ENCODE measurements at regions not wholly inside any gene's neighbourhood (a gene's known extent, or its start where the extent isn't known, plus 50 kb on each side); places are given as distances from the start of the nearest gene placed in this dataset.

DNA sequence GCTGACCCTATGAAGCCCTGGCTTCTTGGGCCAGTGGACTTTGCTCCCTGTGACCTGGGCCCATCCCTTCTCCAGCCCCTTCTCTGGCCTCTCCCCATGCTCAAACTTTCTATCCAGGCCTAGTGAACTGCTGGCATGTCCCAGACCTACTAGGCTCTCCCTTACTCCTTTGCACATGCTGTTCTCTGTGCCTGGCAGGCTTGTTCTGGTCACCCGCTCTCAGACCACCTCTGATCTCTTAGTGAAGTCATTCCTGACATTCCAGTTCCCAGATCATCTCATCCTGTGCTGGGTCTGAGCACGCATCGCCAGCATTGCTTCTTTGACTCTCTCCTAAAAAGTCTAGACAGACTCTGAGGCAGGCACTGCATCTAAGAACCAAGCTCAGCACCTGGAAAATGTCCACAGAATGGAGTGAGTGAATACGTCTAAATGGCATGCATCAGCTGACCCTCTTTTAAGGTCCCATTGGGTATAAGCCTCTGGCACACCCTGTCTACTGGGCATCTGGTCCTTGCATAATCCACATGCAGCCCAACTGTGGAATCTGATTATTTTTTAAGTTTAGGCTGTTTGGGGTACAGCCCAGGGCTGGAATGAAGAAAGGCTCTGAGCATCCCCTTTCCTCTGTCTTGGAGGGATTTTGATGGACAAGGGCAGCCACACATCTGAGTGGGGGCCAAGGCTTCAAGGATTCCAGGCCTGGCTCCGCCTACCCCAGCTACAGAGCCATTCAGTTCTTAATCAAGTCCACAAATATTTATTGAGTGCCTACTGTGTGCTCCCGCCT is 130.6 kb upstream of the HAAO start:
- H3K36me3 ChIP-seq (ENCODE audit: insufficient read depth, low read length): no peaks in the 10 kb centered on the region

DNA sequence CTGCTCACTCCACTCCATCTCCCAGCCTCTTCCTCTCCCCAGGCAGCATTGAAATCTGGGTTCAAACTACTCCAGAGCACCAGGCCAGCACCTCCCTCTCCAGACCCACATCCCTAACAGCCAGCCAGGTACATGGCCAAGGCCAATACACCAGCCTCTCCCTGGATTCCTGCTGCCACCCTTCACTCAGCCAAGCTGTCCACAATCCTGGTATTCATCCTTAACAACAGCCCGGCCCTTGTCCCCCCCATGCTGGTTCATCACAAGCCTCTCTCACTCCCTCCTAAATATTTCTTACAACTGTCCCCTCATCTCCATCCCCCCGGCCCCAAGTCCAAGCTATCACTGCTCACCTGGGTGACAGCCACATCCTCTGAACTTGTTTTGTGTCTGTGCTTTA is 129.9 kb upstream of the HAAO start:
- peaks cover 45% of the 10 kb centered on the region for H3K4me1 ChIP-seq (ENCODE audit: insufficient read depth, low read length)
- no peak overlapping the region for H3K4me3 ChIP-seq (ENCODE audit: low read length)
- no peaks in the 10 kb centered on the region for H3K36me3 ChIP-seq (ENCODE audit: insufficient read depth, low read length)
- H2AFZ ChIP-seq (ENCODE audit: low read depth, low read length): no peak overlapping the region
- H3K9me3 ChIP-seq (ENCODE audit: low read length): no peaks in the 10 kb centered on the region
- H3K27me3 ChIP-seq (ENCODE audit: insufficient read depth, low read length): no peaks in the 10 kb centered on the region

More for the DNA sequence above, 130.6 kb upstream of the HAAO start:
- Histone ChIP-seq H3K4me1 (ENCODE audit: insufficient read depth, low read length) (peaks cover 52% of the 10 kb centered on the region), H3K4me3 (ENCODE audit: low read length) (no peak overlapping the region), H2AFZ (ENCODE audit: low read depth, low read length) (no peak overlapping the region), H3K9me3 (ENCODE audit: low read length) (no peaks in the 10 kb centered on the region), H3K27me3 (ENCODE audit: insufficient read depth, low read length) (no peaks in the 10 kb centered on the region)

DNA sequence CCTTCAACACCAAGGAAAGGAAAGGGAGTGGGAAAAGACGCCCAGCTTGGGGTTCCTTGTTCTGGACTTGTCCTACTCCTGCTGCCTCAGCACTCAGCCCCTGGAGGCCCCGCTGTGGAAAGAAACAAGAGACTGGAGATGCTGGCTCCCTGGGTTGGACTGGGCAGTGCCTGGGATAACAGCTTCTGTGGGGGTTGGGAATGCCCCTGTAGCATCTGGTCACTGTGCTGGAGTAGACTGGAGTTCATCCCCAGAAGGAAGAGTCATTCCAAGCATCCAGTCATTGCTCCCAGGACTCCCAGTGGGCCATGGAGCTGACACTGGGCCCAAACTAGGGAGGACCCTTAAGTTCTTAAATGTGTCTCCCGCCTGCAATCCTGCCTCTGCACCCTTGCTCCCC is 129.3 kb upstream of the HAAO start:
- Histone ChIP-seq H3K9me3 (ENCODE audit: low read length) (no peaks in the 10 kb centered on the region), H2AFZ (ENCODE audit: low read depth, low read length) (no peak overlapping the region), H3K4me3 (ENCODE audit: low read length) (no peak overlapping the region), H3K27me3 (ENCODE audit: insufficient read depth, low read length) (no peaks in the 10 kb centered on the region), H3K36me3 (ENCODE audit: insufficient read depth, low read length) (no peaks in the 10 kb centered on the region), H3K4me1 (ENCODE audit: insufficient read depth, low read length) (peaks cover 41% of the 10 kb centered on the region)

DNA sequence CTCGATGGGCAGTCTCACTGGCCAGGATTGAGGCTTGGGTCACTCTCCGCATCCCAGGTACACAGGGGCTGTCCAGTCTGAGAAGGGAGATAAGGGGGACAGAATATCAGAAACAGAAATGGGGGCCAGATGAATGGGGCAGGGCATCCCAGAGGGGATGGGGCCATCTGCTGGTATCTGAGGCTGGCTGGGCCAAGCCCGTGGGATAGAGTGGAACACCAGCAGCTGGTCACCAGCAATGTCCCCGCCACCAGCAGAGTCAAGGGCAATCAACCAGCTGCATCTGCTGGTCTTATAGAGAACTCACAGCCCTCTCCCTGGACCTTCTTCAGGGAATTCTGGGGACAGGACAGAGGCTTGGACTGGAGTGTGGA is 128.8 kb upstream of the HAAO start:
- Histone ChIP-seq H3K27me3 (ENCODE audit: insufficient read depth, low read length) (no peaks in the 10 kb centered on the region), H3K4me3 (ENCODE audit: low read length) (no peak overlapping the region), H2AFZ (ENCODE audit: low read depth, low read length) (no peak overlapping the region), H3K36me3 (ENCODE audit: insufficient read depth, low read length) (no peaks in the 10 kb centered on the region), H3K9me3 (ENCODE audit: low read length) (no peaks in the 10 kb centered on the region), H3K4me1 (ENCODE audit: insufficient read depth, low read length) (peaks cover 37% of the 10 kb centered on the region)

DNA sequence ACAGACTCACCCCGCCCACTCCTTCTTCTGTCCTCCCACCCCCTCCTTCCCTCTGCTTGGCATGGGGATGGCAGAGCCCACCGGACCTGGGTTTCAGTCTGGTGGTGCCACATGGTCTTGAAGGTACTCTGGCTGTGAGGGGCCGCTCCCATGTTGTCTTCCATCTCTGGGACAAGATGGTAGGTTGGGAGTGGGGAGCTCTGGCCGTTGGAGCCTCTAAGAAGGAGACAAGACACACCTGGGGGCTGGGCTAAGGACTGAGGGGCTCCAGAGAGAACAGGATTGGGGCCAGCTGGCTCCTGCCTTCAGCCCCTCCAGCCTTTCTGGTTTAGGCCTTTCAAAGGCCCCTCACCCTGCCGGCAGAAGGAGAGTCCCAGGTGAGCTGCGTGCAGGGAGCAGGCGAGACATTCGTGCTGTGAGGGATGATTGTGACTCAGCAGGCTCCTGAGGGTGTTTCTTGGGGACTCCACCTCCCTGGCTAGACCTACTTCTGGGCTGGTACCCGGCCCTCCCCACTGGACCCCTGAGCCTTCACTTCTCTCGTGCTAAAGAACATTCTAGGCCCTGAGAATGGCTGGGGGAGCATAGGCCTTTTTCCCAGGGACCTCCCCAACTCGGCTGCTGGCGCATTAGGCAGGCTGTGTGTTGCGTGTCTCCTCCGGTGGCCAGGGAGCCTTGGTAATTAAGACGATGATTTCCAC is 128.2 kb upstream of the HAAO start:
- peaks cover under 1% of the 10 kb centered on the region for H3K9me3 ChIP-seq (ENCODE audit: low read length)
- peaks cover 31% of the 10 kb centered on the region for H3K4me1 ChIP-seq (ENCODE audit: insufficient read depth, low read length)
- H3K4me3 ChIP-seq (ENCODE audit: low read length): no peak overlapping the region
- no peak overlapping the region for H2AFZ ChIP-seq (ENCODE audit: low read depth, low read length)
- H3K27me3 ChIP-seq (ENCODE audit: insufficient read depth, low read length): no peaks in the 10 kb centered on the region
- no peaks in the 10 kb centered on the region for H3K36me3 ChIP-seq (ENCODE audit: insufficient read depth, low read length)

DNA sequence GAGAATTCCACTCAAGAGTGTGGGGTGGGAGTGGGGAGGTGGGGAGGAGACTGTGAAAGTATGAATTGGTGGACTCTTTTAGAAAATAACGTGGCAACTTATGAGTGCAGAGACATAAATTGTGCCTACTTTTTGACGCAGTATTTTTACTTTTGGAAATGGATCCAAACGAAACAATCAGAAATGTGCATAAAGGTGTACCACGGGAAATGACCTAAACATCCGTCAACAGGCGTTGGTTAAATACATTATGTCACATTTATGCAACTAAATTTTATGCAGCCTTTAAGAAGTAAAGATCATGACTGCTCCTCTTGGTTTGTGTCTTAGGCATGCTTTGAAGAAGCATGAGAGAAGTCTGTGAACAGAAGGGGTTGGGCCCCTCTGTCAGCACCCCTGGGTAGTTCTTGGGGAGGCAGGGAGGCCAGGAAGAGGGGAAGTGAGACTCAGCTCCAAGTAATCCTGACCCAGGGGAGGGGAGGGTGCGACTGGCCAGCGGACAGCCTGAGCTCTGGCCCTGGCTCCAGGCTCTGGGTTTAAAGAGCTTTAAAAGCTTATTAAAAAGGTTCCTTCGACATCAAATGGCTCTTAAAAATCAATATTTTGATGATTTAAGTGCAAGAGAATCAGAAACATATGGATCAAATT is 126.4 kb upstream of the HAAO start:
- Histone ChIP-seq H3K27me3 (ENCODE audit: insufficient read depth, low read length) (no peaks in the 10 kb centered on the region), H2AFZ (ENCODE audit: low read depth, low read length) (no peak overlapping the region), H3K9me3 (ENCODE audit: low read length) (peaks cover 2% of the 10 kb centered on the region), H3K4me3 (ENCODE audit: low read length) (no peak overlapping the region), H3K36me3 (ENCODE audit: insufficient read depth, low read length) (no peaks in the 10 kb centered on the region), H3K4me1 (ENCODE audit: insufficient read depth, low read length) (peaks cover 13% of the 10 kb centered on the region)

DNA sequence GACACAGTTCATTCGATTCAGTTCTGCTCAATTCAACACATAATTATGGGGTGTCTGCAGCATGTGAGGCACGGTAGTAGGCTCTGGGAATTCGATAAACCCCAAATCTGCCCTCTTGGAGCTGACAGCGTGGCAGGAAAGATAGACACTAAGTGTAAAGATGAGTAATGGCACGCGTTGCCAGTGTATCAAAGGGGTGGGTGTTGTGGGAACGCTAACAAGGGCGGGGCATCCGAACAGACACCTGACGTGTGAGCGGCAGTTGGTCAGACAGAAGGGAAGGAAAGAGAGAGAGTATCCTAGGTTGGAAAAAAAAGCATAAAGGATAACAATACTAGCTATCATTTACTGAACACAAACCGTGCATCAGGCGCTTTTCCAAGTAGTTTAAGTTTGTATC is 125.7 kb upstream of the HAAO start:
- peaks cover 7% of the 10 kb centered on the region for H3K4me1 ChIP-seq (ENCODE audit: insufficient read depth, low read length)
- H3K27me3 ChIP-seq (ENCODE audit: insufficient read depth, low read length): no peaks in the 10 kb centered on the region
- peaks cover 2% of the 10 kb centered on the region for H3K9me3 ChIP-seq (ENCODE audit: low read length)
- no peak overlapping the region for H2AFZ ChIP-seq (ENCODE audit: low read depth, low read length)
- H3K36me3 ChIP-seq (ENCODE audit: insufficient read depth, low read length): no peaks in the 10 kb centered on the region
- H3K4me3 ChIP-seq (ENCODE audit: low read length): no peak overlapping the region

DNA sequence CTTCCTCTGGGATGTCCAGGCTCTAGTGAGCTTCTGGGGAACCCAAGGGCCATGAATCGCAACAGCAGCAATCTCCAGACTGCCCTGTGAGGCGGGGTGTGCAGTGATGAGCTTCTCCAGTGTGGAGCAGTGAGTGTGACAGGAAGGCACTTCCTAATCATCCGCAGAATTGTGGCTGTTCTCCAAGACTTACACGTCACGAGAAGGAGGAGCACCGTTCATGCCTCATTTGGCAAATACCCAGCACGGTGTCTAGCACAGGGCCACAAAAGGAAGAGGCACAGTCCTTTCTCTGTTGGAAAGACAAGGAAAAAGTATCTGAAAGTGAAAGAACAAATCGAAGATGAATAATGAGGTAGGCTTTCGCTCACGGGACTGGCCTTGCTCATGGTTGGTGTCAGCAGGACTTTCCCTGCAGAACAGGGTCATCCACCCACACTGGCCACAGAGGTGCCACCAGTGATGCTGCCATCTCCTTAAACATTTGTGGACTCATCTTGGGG is 125.1 kb upstream of the HAAO start:
- Histone ChIP-seq H2AFZ (ENCODE audit: low read depth, low read length) (no peak overlapping the region), H3K36me3 (ENCODE audit: insufficient read depth, low read length) (no peaks in the 10 kb centered on the region), H3K4me3 (ENCODE audit: low read length) (no peak overlapping the region), H3K27me3 (ENCODE audit: insufficient read depth, low read length) (no peaks in the 10 kb centered on the region), H3K9me3 (ENCODE audit: low read length) (peaks cover 2% of the 10 kb centered on the region), H3K4me1 (ENCODE audit: insufficient read depth, low read length) (peaks cover 2% of the 10 kb centered on the region)

DNA sequence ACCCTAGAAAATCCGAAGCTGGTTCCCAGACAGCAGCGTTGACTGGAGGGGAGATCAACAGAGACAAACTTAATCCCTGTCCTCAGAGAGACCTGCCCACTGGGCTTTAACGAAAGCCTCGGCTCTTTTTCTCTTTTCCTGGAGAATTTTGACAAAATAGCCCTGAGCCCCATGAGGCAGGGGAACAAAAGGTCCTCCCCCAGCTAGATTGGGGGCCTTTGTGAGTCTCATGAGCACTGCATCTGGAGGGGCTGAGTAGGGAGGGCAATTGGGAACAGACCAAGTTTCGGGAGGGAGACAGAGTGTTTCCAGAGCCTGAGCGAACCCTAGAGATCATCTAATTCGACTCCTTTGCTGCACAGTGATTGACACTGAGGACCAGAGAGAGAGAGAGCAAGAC is 123.9 kb upstream of the HAAO start:
- no peak overlapping the region for H2AFZ ChIP-seq (ENCODE audit: low read depth, low read length)
- H3K4me1 ChIP-seq (ENCODE audit: insufficient read depth, low read length): no peaks in the 10 kb centered on the region
- H3K4me3 ChIP-seq (ENCODE audit: low read length): no peak overlapping the region
- H3K27me3 ChIP-seq (ENCODE audit: insufficient read depth, low read length): no peaks in the 10 kb centered on the region
- H3K9me3 ChIP-seq (ENCODE audit: low read length): peaks cover 2% of the 10 kb centered on the region
- no peaks in the 10 kb centered on the region for H3K36me3 ChIP-seq (ENCODE audit: insufficient read depth, low read length)

DNA sequence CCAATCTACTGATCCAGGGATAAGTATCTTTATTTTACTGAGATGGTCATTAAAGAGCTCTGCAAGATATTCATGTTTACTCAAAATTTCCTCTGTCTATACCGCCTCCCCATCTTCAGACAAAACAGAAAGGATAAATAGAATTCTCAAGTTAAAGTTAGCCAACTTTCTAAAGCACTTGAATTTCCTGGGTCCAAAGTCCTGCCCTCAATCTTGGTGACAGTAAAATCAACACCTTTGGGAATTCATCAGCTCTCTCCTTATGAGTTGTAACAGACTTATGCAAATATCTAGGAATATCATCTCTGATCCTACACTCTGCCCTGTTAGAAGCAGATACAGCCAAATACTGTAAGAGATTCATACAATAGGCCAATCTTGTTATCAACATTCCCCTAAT is 122.5 kb upstream of the HAAO start:
- peaks cover 5% of the 10 kb centered on the region for H3K4me1 ChIP-seq (ENCODE audit: insufficient read depth, low read length)
- H2AFZ ChIP-seq (ENCODE audit: low read depth, low read length): no peak overlapping the region
- H3K4me3 ChIP-seq (ENCODE audit: low read length): no peak overlapping the region
- no peaks in the 10 kb centered on the region for H3K27me3 ChIP-seq (ENCODE audit: insufficient read depth, low read length)
- H3K36me3 ChIP-seq (ENCODE audit: insufficient read depth, low read length): no peaks in the 10 kb centered on the region
- peaks cover 2% of the 10 kb centered on the region for H3K9me3 ChIP-seq (ENCODE audit: low read length)

DNA sequence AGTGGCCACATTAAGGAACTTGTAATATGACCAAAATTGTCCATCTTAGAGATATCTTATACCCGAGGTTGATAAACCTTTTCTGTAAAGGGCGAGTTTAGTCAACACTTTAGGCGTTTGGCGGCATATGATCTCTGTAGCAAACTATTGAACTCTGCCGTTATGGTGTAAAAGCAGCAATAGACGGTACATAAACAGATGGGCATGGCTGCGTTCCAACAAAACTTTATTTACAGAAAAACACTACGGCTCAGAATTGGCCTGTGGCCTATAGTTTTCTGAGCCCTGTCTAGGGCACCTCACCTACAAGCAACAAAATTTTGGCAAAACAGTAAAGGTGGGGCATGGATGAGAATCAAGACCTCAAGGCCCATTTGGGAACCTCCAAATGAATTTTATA is 121.9 kb upstream of the HAAO start:
- Histone ChIP-seq H3K4me1 (ENCODE audit: insufficient read depth, low read length) (peaks cover 5% of the 10 kb centered on the region), H3K9me3 (ENCODE audit: low read length) (peaks cover 2% of the 10 kb centered on the region), H3K36me3 (ENCODE audit: insufficient read depth, low read length) (no peaks in the 10 kb centered on the region), H2AFZ (ENCODE audit: low read depth, low read length) (no peak overlapping the region), H3K4me3 (ENCODE audit: low read length) (no peak overlapping the region), H3K27me3 (ENCODE audit: insufficient read depth, low read length) (no peaks in the 10 kb centered on the region)

DNA sequence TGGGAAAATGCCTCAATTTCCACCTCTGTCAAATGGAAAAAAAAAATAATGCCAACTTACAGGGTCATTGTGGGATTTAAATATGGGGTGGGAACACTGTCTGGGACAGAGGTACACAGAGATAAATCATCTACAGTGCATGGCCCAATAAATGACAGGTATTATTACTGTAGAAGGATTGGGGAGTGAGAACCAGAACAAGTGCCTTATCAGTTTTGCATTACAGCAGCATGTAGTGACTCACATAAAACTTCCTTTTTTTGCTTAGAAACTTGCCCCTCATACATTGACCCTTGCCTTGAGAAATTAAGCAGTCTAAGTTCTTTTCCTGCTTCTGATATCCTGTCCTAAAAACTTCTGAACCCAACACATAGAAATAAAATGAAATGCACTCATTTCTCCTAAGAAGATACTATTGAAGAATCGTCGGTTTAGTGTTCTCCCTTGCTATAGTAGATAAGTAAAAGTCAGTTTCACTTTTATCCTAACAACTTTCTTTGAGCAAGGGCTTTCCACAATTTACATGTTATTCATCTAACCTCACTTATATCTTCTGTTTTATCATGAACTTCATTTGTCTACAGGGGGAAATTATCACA is 121.0 kb upstream of the HAAO start:
- no peak overlapping the region for H3K4me3 ChIP-seq (ENCODE audit: low read length)
- H3K36me3 ChIP-seq (ENCODE audit: insufficient read depth, low read length): no peaks in the 10 kb centered on the region
- H3K27me3 ChIP-seq (ENCODE audit: insufficient read depth, low read length): no peaks in the 10 kb centered on the region
- H3K4me1 ChIP-seq (ENCODE audit: insufficient read depth, low read length): peaks cover 5% of the 10 kb centered on the region
- no peak overlapping the region for H2AFZ ChIP-seq (ENCODE audit: low read depth, low read length)
- H3K9me3 ChIP-seq (ENCODE audit: low read length): peaks cover 2% of the 10 kb centered on the region
